Anterior cingulate cortex (tissue), 58 donors: ENCODE measurements at regions not wholly inside any gene's neighbourhood (a gene's known extent, or its start where the extent isn't known, plus 50 kb on each side); places are given as distances from the start of the nearest gene placed in this dataset.

Experiments used
- DNase-seq, 58 donors: peaks; one replicate each; lab custom pipeline; 2025; lab: John Stamatoyannopoulos, UW

- DNase-seq, result no peak
Measured at GRCh38 chr7:91323626-91324158, 59.5 kb downstream of the FZD1 start.

DNA sequence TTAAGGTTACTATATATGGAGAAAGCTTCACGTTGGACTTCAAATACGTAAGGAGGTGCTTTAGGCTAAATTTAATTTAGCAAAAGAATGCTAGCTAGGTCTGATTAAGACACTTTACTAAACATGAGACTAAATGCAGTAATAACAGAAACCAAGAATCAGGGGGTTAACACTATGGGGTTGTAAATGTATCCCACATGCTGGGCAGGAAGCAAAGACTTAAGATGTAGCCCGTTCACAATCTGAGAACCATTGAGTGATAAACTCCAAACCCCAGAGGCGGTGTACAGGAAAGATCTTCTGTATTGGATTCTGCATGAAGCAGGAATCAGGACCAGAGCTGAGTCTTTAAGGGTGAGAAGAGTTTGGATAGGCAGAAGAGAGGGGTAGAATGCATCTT, 60.4 kb downstream of the FZD1 start:
- DNase-seq, result no peak

- no peak for DNase-seq
Measured at GRCh38 chr7:91325726-91326125, 61.5 kb downstream of the FZD1 start.

DNA sequence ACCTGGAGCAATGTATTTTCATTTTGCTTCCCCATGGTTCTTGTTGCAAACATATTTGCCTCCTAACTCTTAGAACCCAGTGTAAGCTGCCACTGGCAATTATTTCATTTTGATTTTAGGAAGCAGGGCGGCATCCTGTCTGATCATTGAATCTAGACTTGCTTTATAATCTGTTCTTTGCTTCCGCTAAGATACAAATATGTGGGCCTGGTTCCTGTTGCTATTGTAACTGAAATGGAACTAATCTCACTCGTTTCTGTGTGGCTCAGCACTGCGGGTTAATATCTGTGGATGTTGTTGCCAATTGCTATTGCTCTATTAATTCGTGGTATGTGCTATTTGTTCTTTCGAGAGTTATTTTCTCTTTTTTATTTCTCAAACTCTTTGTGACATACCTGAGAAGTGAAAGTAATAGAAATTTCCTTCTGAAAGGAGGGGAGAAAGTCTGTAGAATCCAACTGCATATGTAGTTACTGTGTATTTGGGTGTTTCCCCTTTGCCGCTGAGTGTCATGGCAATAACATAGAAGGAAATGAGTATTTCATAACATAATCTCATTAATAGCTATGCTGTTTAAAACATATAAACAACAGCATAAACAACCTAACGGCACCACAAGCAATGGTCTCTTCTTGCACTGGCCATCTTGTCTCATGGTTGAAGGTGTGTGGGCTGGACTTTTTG, 62.4 kb downstream of the FZD1 start:
- no peak for DNase-seq

- DNase-seq, result no peak
Measured at GRCh38 chr7:91327346-91327745, 63.1 kb downstream of the FZD1 start.

DNA sequence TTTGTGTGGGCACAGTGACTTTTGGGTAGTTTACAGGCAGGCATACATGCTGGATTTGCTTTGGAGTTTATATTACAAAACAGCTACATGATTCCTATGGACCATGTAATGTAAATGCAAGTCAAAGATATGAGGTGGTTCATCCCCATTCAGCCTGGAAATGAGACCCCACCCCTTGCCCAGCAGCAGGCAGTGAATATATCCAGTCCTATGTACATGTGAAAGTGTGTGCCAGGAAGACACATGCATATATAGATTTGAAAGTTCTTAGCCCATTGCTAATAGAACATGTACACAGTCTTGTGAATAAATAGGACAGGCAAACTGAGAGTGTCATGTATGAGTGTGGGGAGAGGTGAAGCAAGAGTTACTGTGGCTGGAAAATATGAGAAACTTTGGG, 65.3 kb downstream of the FZD1 start:
- no peak for DNase-seq

DNA sequence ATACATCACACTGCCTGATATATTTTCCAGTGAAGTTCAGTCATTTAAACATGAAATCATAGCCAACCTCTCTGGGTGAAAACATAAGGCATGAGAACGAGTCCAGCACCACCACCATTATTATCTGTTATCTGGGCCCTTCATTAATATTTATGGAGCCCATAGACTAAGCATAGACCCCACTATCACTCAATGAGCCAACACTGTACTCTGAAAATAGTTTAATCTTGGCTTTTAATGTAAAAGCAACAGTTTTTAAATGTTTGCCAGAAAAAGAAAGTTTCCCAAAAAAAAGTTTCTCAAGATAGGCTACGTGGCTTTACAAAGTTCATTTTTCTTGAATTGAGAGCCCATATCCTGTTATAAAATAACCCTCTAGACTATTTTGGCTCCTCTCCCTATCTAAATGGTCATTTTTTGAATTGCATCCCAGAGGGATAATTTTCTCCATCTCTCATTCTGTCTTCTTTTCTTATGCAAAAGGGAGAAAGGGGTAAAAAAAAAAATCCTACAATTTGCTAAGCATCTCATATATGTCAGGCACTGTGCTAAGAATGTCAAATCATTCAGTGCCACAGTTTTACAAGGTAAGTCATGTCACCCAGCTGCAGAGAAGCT, 66.1 kb downstream of the FZD1 start:
- DNase-seq, result no peak

GRCh38 chr7:91330866-91331265, 66.6 kb downstream of the FZD1 start:
- DNase-seq, result no peak

DNA sequence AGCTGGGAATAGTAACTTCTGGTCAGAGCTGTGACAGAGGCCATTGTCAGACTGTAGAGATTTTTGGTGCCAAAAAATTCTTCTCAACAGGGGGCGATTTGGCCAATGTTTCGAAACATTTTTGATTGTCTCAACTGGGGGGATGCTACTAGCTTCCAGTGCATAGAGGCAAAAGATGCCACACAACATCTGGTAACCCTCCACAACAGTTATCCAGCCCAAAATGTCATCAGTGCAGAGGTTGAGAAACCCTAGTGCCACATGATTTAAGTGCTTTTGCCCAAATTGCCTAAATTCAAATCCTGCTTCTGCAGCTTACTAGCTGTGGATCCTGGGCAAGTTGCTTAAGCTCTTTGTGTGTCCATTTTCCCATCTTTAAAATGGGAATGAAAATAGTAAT, 71.9 kb downstream of the FZD1 start:
- no peak for DNase-seq

- no peak for DNase-seq
Measured at GRCh38 chr7:91338226-91339020, 74.2 kb downstream of the FZD1 start.

DNA sequence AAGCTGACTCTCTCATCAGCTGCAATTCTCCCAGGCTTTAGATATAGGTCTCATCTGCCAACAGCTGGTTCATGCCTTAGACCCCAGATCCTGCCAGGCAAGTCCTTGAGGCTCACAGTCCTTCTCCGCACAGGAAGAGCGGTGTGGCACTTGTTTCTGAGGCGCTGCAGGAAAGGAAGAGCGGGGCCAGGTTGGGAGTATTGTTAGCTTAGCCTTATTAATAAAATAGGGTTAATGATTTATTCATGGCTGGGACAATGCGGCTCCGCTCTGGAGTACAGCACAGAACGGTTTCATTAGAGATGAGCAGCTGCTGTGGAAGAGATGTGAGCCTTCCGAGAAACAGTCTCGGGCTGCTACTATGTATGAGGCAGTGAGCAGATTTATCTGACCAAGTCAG, 78.1 kb downstream of the FZD1 start:
- no peak for DNase-seq

DNA sequence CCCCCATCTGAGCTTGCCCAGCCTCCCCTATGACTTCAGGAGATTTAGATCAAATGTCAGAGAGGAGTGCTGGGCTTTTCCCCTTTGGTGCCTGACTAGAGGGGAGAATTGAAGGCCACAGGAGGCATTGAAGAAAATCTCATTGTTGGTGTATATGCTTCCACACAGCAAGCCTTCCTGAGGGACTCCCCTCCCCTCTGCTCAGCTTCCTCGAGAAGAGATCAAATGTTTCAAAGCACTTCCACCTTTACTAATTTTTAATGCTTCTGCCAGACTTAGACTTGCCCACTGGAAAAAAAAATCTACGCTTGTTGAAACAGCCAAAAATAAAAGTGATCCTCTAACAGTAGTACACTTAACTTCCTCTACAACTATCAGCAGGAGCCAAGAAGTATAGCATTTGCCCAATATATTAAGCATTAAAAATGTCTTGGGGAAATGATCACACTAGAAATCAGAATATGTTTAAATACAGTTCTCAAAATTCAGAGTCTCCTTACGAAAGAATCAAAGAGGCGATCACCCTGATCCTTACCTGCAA, 79.3 kb downstream of the FZD1 start:
- DNase-seq, result no peak

DNA sequence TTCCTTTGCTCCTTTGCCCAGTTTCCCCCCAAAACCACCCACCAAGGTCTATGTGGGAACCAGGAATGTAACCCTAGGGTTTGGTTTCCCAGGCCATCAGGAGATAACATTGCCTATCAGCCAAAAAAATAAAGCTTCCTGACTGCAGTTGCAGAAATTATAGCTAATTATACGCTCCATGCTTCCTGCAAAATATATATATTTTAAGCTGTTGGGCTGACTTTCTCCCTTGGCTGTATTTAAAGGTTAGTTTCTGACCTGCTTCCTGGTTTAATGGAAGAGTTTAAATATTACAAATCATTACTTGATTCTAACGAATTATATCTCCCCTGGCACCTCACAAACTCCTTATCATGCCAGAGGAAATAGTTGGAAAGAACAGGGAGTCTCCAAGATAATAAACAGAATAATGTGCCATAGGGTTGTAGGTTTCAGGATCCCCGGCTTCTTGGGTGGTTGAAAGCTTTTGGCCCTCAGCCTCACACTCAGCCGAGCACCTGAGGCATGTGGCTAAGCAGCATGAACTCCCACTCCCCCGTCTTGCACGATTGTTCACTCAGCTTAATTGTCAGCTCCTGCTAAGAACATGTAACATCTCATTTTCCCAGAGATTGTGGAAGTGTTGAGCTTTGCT, 79.9 kb downstream of the FZD1 start:
- DNase-seq, result no peak

GRCh38 chr7:91344911-91345310, 80.7 kb downstream of the FZD1 start:
- no peak for DNase-seq

DNA sequence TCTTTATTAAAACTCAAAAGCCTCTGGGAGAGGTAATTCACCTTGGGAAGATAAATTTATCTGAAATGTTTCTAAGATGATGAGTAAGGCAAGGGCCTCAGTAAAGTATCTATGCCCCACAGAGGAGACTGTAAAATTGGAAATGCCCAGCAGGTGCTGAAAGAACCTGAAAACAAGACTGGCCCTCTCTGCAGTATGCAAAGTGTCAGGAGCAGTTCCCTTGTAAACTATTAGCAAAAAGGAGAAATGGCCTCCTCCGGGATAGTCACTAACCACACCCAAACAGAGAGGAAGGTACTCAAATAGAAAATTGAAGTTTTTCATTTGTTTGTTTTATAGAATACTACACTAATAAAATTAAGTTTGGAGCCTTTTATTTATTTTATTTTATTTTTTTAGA, 81.2 kb downstream of the FZD1 start:
- DNase-seq, result no peak

- no peak for DNase-seq
Measured at GRCh38 chr7:91346426-91346825, 82.2 kb downstream of the FZD1 start.

DNA sequence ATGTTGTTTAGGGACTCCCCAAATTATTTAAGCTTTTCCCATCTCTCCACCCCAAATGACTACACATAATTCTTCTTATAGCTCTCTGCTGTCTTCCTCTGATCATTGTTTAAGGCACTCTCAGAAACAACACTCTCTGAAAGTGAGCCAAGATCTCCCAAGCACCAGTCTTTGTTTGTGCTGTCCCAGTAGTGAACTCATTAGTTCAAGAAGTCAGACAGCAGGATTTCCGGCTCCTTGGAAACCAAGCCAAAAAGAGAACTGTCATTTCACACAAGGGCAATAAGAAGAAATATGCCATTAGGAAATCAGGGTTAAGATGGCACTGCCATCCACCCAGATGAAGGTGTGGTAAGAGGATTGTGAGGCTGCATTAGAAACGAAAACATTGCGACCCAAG, 83.1 kb downstream of the FZD1 start:
- no peak for DNase-seq

GRCh38 chr7:91348711-91349110, 84.5 kb downstream of the FZD1 start:
- DNase-seq, result no peak

GRCh38 chr7:91351374-91351773, 87.1 kb downstream of the FZD1 start:
- no peak for DNase-seq

GRCh38 chr7:91352091-91352490, 87.9 kb downstream of the FZD1 start:
- no peak for DNase-seq

DNA sequence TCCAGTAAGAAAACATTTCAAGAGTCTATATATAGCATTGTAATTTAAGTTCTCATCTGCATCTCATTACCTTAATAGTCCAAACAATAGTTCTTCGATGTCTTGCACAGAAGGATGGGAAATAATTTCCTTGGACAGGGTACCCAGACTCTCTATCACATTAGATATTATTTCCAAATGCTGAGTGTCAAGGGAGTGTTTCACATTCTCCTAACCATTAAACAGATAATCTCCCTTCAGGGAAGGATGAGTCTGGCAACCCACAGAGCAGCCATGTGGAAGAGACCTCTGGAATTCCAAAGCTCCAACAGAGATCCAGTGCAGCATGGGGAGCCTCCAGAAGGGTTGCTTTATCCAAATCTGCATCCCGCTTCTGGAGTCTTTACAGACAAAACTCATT, 89.6 kb downstream of the FZD1 start:
- DNase-seq, result no peak
